Upper lobe of left lung (tissue), 6 donors: ENCODE measurements at regions not wholly inside any gene's neighbourhood (a gene's known extent, or its start where the extent isn't known, plus 50 kb on each side); places are given as distances from the start of the nearest gene placed in this dataset.

Experiments used
- ATAC-seq, 2 donors: fragments of 200-7000 bp; cut with Tn5 transposase; one replicate each; pipeline ENCODE4 v1.9.1; 2022; ENCODE audit warnings: mild to moderate bottlenecking in 2 of 2, moderate library complexity in 2 of 2; ENCODE audit not compliant: low FRiP score in 2 of 2
- DNase-seq, 2 donors: peaks; one replicate each; pipeline ENCODE4 v3.0.0-alpha.2; 2019 to 2020
- H3K27ac ChIP-seq, 4 donors: fragments of 200-600 bp; sonication (generic); one replicate each; pipeline ENCODE4 v1.5.1; 2016 to 2019
- H3K27me3 ChIP-seq, 4 donors: fragments of 200-600 bp; sonication (generic); one replicate each; pipeline ENCODE4 v1.5.1; 2017 to 2019
- H3K36me3 ChIP-seq, 4 donors: fragments of 200-600 bp; sonication (generic); one replicate each; pipeline ENCODE4 v1.5.1; 2016 to 2019
- H3K4me1 ChIP-seq, 4 donors: fragments of 200-600 bp; sonication (generic); one replicate each; pipeline ENCODE4 v1.5.1; 2018 to 2019
- H3K4me3 ChIP-seq, 4 donors: fragments of 200-600 bp; sonication (generic); one replicate each; pipeline ENCODE4 v1.5.1; 2017 to 2019; ENCODE audit warnings: mild to moderate bottlenecking in 2 of 4, moderate library complexity in 1 of 4
- H3K9me3 ChIP-seq, 4 donors: fragments of 200-600 bp; sonication (generic); one replicate each; pipeline ENCODE4 v1.5.1; 2018 to 2019
- CTCF ChIP-seq, 6 experiments: fragments of 450-650 bp in 4 of 6; fragments of 200-600 bp in 2 of 6; sonication (generic) in 2 of 6; IDR thresholded peaks; one replicate each; pipeline ENCODE4 v1.5.1; 2016 to 2019; ENCODE audit warnings: antibody characterized with exemption in 6 of 6
- EP300 ChIP-seq, 4 donors: sonication (generic); formaldehyde crosslinking; IDR thresholded peaks; one replicate each; pipeline ENCODE4 v1.5.1; 2017; ENCODE audit warnings: antibody characterized with exemption in 4 of 4, control low read depth in 2 of 4
- POLR2A ChIP-seq, 4 donors: fragments of 450-650 bp; IDR thresholded peaks; one replicate each; pipeline ENCODE4 v1.5.1; 2016 to 2017; ENCODE audit warnings: antibody characterized with exemption in 4 of 4, mild to moderate bottlenecking in 2 of 4
- POLR2AphosphoS5 ChIP-seq, 2 donors: sonication (generic); formaldehyde crosslinking; IDR thresholded peaks; one replicate each; pipeline ENCODE4 v1.5.1; 2017; ENCODE audit warnings: antibody characterized with exemption in 2 of 2
- WGBS, 2 donors: methylation state at CpG; one replicate each; pipeline ENCODE4 v1.1.5; 2017 to 2018; 5-methylcytosine and 5-hydroxymethylcytosine counted together
- donor health status: DM: no; HTN: no; CAD: no; lungs with moderate emphysema.
- donor health status: DM: no; HTN: yes; CAD: no; lungs with severe emphysema.

- 83 to 87% methylated on average over 7 of the region's 7 CpGs for WGBS, 2 donors
- no peaks in the 10 kb centered on the region for H3K36me3 ChIP-seq
- ATAC-seq (no peak), DNase-seq (no peak)
- H3K4me3 ChIP-seq, result no peak overlapping the region
- no peaks in the 10 kb centered on the region for H3K9me3 ChIP-seq
- H3K4me1 ChIP-seq, result no peaks in the 10 kb centered on the region
- TF ChIP-seq EP300 (IDR thresholded peaks at IDR 0.05) (no peak), POLR2AphosphoS5 (IDR thresholded peaks at IDR 0.05) (no peak), POLR2A (IDR thresholded peaks at IDR 0.05) (no peak)
- no peak overlapping the region for H3K27ac ChIP-seq
- H3K27me3 ChIP-seq, result no peaks in the 10 kb centered on the region
These were observed 146.4 kb downstream of the BMP4 start for GRCh38 chr14:53810221-53810620.

DNA sequence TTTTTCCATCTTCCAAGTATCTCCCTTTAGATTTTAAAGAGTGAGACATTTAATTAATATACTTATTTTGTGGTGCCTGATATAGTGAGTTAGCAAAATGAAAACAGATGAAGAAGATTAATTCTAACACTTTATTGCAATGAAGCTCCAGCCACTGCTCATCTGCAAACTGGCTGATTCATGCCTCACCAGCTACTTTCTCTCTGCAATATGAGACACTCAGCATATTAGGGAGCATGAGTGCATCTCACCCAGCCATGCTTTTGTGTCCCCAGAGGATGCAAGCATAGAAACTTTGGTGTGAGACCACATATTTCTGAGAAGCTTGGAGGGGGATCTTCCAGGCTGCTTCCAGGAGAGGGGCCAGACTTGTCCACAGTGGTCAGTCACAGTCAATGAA, 148.6 kb downstream of the BMP4 start:
- no peaks in the 10 kb centered on the region for H3K36me3 ChIP-seq
- H3K4me3 ChIP-seq, result no peak overlapping the region
- no peaks in the 10 kb centered on the region for H3K4me1 ChIP-seq
- H3K9me3 ChIP-seq, result no peaks in the 10 kb centered on the region
- no peak for DNase-seq
- no peak overlapping the region for H3K27ac ChIP-seq
- H3K27me3 ChIP-seq, result no peaks in the 10 kb centered on the region
- ATAC-seq, result peak in 1 of 2 donors; percentile 59
- TF ChIP-seq POLR2AphosphoS5 (IDR thresholded peaks at IDR 0.05) (no peak), POLR2A (IDR thresholded peaks at IDR 0.05) (no peak)

- DNase-seq (no peak), ATAC-seq (peak in 1 of 2 donors; percentile 69)
- Histone ChIP-seq H3K9me3 (no peaks in the 10 kb centered on the region), H3K27me3 (no peaks in the 10 kb centered on the region), H3K4me3 (no peak overlapping the region), H3K4me1 (no peaks in the 10 kb centered on the region), H3K27ac (no peak overlapping the region), H3K36me3 (no peaks in the 10 kb centered on the region)
- WGBS, 2 donors, result 43 to 63% methylated on average over 3 of the region's 3 CpGs
- TF ChIP-seq CTCF (IDR thresholded peaks at IDR 0.05) (no peak), EP300 (IDR thresholded peaks at IDR 0.05) (no peak), POLR2AphosphoS5 (IDR thresholded peaks at IDR 0.05) (no peak), POLR2A (IDR thresholded peaks at IDR 0.05) (no peak)
These were observed 149.1 kb downstream of the BMP4 start for GRCh38 chr14:53807542-53807941.

DNA sequence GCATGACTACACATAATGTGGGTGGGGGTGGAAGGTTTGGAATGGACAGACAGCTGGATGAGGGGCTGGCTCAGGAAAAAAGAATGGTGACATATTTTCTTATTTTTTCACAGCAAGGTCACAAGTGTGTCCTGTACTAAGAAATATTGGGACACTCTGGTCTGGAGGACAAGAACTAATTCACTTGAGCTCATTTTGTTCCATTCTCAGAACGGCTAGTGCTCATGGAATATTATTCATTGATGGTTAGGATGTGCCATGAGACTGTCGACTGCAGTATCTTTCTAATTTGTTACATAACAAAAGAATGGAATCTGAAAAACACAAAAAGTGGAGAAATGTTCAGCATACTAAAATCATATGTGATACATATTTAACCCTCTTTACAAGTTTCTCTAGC, 149.5 kb downstream of the BMP4 start:
- no peak overlapping the region for H3K27ac ChIP-seq
- 79 to 91% methylated on average over 2 of the region's 2 CpGs for WGBS, 2 donors
- ATAC-seq (no peak), DNase-seq (no peak)
- no peaks in the 10 kb centered on the region for H3K4me1 ChIP-seq
- no peak overlapping the region for H3K4me3 ChIP-seq
- H3K36me3 ChIP-seq, result no peaks in the 10 kb centered on the region
- H3K9me3 ChIP-seq, result no peaks in the 10 kb centered on the region
- TF ChIP-seq EP300 (IDR thresholded peaks at IDR 0.05) (no peak), POLR2A (IDR thresholded peaks at IDR 0.05) (no peak), POLR2AphosphoS5 (IDR thresholded peaks at IDR 0.05) (no peak), CTCF (IDR thresholded peaks at IDR 0.05) (no peak)
- no peaks in the 10 kb centered on the region for H3K27me3 ChIP-seq

- no peak overlapping the region for H3K27ac ChIP-seq
- TF ChIP-seq EP300 (IDR thresholded peaks at IDR 0.05), result no peak
- no peak for TF ChIP-seq POLR2A (IDR thresholded peaks at IDR 0.05)
- no peak for TF ChIP-seq POLR2AphosphoS5 (IDR thresholded peaks at IDR 0.05)
- TF ChIP-seq CTCF (IDR thresholded peaks at IDR 0.05), result no peak
- peak in 1 of 2 donors; percentile 37 for ATAC-seq
- H3K36me3 ChIP-seq, result no peaks in the 10 kb centered on the region
- no peaks in the 10 kb centered on the region for H3K27me3 ChIP-seq
- no peaks in the 10 kb centered on the region for H3K9me3 ChIP-seq
- no peak overlapping the region for H3K4me3 ChIP-seq
- peaks cover 0 to 10% (median 6%) of the 10 kb centered on the region in 4 donors for H3K4me1 ChIP-seq
- DNase-seq, result no peak
- 58 to 81% methylated on average over 1 of the region's 1 CpG for WGBS, 2 donors
These were observed 159.9 kb downstream of the BMP4 start for GRCh38 chr14:53796734-53797133.

GRCh38 chr14:53793790-53794505, 162.7 kb downstream of the BMP4 start:
- H3K36me3 ChIP-seq, result no peaks in the 10 kb centered on the region
- WGBS, 2 donors, result 39 to 60% methylated on average over 2 of the region's 2 CpGs
- DNase-seq (no peak), ATAC-seq (peak in 1 of 2 donors; percentile 17)
- TF ChIP-seq POLR2A (IDR thresholded peaks at IDR 0.05), result no peak
- no peak for TF ChIP-seq CTCF (IDR thresholded peaks at IDR 0.05)
- TF ChIP-seq EP300 (IDR thresholded peaks at IDR 0.05), result no peak
- no peak for TF ChIP-seq POLR2AphosphoS5 (IDR thresholded peaks at IDR 0.05)
- H3K4me3 ChIP-seq, result no peak overlapping the region
- H3K4me1 ChIP-seq, result peaks cover 3 to 10% (median 8%) of the 10 kb centered on the region in 4 donors
- no peak overlapping the region for H3K27ac ChIP-seq
- H3K9me3 ChIP-seq, result no peaks in the 10 kb centered on the region
- no peaks in the 10 kb centered on the region for H3K27me3 ChIP-seq
